GM18519 (cell line): ENCODE measurements at regions not wholly inside any gene's neighbourhood (a gene's known extent, or its start where the extent isn't known, plus 50 kb on each side); places are given as distances from the start of the nearest gene placed in this dataset.

Experiments used
- ATAC-seq: cut with Tn5 transposase; IDR thresholded peaks from one replicate; pipeline ENCODE4 v1.9.1; 2021; ENCODE audit warnings: mild to moderate bottlenecking, moderate library complexity; ENCODE audit not compliant: unreplicated experiment, low FRiP score

- ATAC-seq = no peak
Observed at GRCh38 chr20:56797023-56797422, 167.9 kb downstream of the TFAP2C start.

- ATAC-seq = no peak
Observed at GRCh38 chr20:56798634-56799033, 169.5 kb downstream of the TFAP2C start.

GRCh38 chr20:56799187-56799586 is 170.1 kb downstream of the TFAP2C start:
- ATAC-seq = no peak

- ATAC-seq = no peak
Observed at GRCh38 chr20:56800088-56800487, 171.0 kb downstream of the TFAP2C start.

GRCh38 chr20:56801971-56802755 is 173.1 kb downstream of the TFAP2C start:
- no peak for ATAC-seq

- ATAC-seq = no peak
Observed at GRCh38 chr20:56802805-56803204, 173.7 kb downstream of the TFAP2C start.

GRCh38 chr20:56805313-56805712 is 176.2 kb downstream of the TFAP2C start:
- ATAC-seq = no peak

GRCh38 chr20:56805966-56806365 is 176.9 kb downstream of the TFAP2C start:
- ATAC-seq = no peak

- ATAC-seq = no peak
Observed at GRCh38 chr20:56806952-56807517, 177.9 kb downstream of the TFAP2C start.

GRCh38 chr20:56808117-56808725 is 179.1 kb downstream of the TFAP2C start:
- ATAC-seq = no peak

- ATAC-seq = no peak
Observed at GRCh38 chr20:56808732-56809131, 179.6 kb downstream of the TFAP2C start.

GRCh38 chr20:56809668-56810067 is 180.6 kb downstream of the TFAP2C start:
- no peak for ATAC-seq

GRCh38 chr20:56810141-56810540 is 181.0 kb downstream of the TFAP2C start:
- ATAC-seq = no peak

GRCh38 chr20:56815796-56816195 is 186.7 kb downstream of the TFAP2C start:
- no peak for ATAC-seq

GRCh38 chr20:56816349-56816748 is 187.2 kb downstream of the TFAP2C start:
- ATAC-seq = no peak

- no peak for ATAC-seq
Observed at GRCh38 chr20:56817780-56818675, 188.9 kb downstream of the TFAP2C start.

GRCh38 chr20:56820984-56821383 is 191.9 kb downstream of the TFAP2C start:
- no peak for ATAC-seq

- ATAC-seq = no peak
Observed at GRCh38 chr20:56826306-56826704, 197.2 kb downstream of the TFAP2C start.

- ATAC-seq = no peak
Observed at GRCh38 chr20:56826705-56827665, 197.9 kb downstream of the TFAP2C start.

- no peak for ATAC-seq
Observed at GRCh38 chr20:56827763-56828162, 198.7 kb downstream of the TFAP2C start.
